Omental fat pad (tissue), 3 donors: ENCODE measurements at regions not wholly inside any gene's neighbourhood (a gene's known extent, or its start where the extent isn't known, plus 50 kb on each side); places are given as distances from the start of the nearest gene placed in this dataset.

ENCODE experiments used
- ATAC-seq: fragments of 150-250 bp; one replicate; pipeline ENCODE4 v1.9.1; 2016; ENCODE audit warnings: mild to moderate bottlenecking, moderate library complexity; ENCODE audit not compliant: low FRiP score
- DNase-seq: peaks from one replicate; pipeline ENCODE4 v3.0.0-alpha.2; 2019; ENCODE audit warnings: low spot score
- CTCF ChIP-seq, 3 donors: fragments of 450-650 bp; IDR thresholded peaks; one replicate each; pipeline ENCODE4 v1.5.1; 2016 to 2017; ENCODE audit warnings: antibody characterized with exemption in 3 of 3, mild to moderate bottlenecking in 3 of 3, moderate library complexity in 2 of 3

DNA sequence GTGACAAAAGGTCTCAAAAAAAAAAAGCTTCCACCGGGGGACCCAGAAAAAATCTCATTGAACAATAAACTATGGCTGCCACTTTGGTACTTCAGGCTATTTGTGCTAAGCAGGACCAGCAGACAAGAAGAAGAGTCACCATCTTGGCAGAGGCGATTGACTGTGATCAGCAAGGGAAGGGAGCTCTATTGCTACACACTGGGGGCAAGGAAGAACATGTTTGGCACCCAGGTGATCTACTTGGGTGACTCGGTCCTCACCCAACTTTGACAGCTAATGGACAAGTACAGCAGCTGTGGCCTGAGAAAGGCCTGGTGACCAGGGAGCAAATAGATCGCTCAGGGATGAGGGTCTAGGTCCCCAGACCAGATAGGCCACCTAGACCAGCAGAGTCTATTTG lies 53.4 kb upstream of the SRP9 start:
- ATAC-seq (no peak), DNase-seq (no peak)

More for the DNA sequence above, 53.4 kb upstream of the SRP9 start:
- TF ChIP-seq CTCF (IDR thresholded peaks at IDR 0.05) = no peak
